PC-9 (cell line): ENCODE measurements at regions not wholly inside any gene's neighbourhood (a gene's known extent, or its start where the extent isn't known, plus 50 kb on each side); places are given as distances from the start of the nearest gene placed in this dataset.

Experiments used
- BruUV-seq: library from RNA; stranded (reverse); fragments of 400-500 nt; replicated peaks from 2 replicates; lab custom pipeline; 2021; lab: Mats Ljungman, UMichigan
- CTCF ChIA-PET: fragments of 300-600 bp; sonication (Branson Sonifier 250); formaldehyde crosslinking; loops from one replicate; lab custom pipeline; 2022; ENCODE audit warnings: antibody characterized with exemption; lab: Charles Lee
- POLR2A ChIA-PET: fragments of 300-600 bp; sonication (Branson Sonifier 250); formaldehyde crosslinking; loops from one replicate; lab custom pipeline; 2022; ENCODE audit warnings: antibody characterized with exemption; ENCODE audit not compliant: unreplicated experiment; lab: Charles Lee
- DNase-seq, 2 experiments: peaks; one replicate each; pipeline versions ENCODE4 v3.0.0 to v3.0.0-alpha.2; 2015 to 2022; ENCODE audit warnings: mixed read lengths in 1 of 2
- H2AFZ ChIP-seq: fragments of 200-600 bp; sonication (generic); 2 replicates; pipeline ENCODE4 v1.8.1; 2017; ENCODE audit warnings: antibody characterized with exemption
- H3F3A ChIP-seq: fragments of 200-600 bp; sonication (generic); 2 replicates; pipeline ENCODE4 v1.8.1; 2017; ENCODE audit warnings: antibody characterized with exemption, mild to moderate bottlenecking, low read depth; ENCODE audit not compliant: insufficient read depth
- H3K27ac ChIP-seq: fragments of 200-600 bp; sonication (generic); 2 replicates; pipeline ENCODE4 v1.6.1; 2016; ENCODE audit warnings: mixed run types
- H3K27me3 ChIP-seq: fragments of 200-600 bp; sonication (generic); 2 replicates; pipeline ENCODE4 v1.6.1; 2016; ENCODE audit warnings: low read depth, mixed run types; ENCODE audit not compliant: insufficient read depth
- H3K36me3 ChIP-seq: fragments of 200-600 bp; sonication (generic); 2 replicates; pipeline ENCODE4 v1.6.1; 2016; ENCODE audit warnings: low read depth, mixed run types
- H3K4me1 ChIP-seq: fragments of 200-600 bp; sonication (generic); replicated peaks from 2 replicates; pipeline ENCODE4 v1.6.1; 2016; ENCODE audit warnings: mixed run types; ENCODE audit not compliant: insufficient read depth
- H3K4me2 ChIP-seq: fragments of 200-600 bp; sonication (generic); 2 replicates; pipeline ENCODE4 v1.6.1; 2017; ENCODE audit warnings: mixed run types
- H3K4me3 ChIP-seq: fragments of 200-600 bp; sonication (generic); 2 replicates; pipeline ENCODE4 v1.6.1; 2016; ENCODE audit warnings: mixed run types
- H3K79me2 ChIP-seq: fragments of 200-600 bp; sonication (generic); 2 replicates; pipeline ENCODE4 v1.6.1; 2017; ENCODE audit warnings: low read depth, mixed run types
- H3K9me2 ChIP-seq: fragments of 200-600 bp; sonication (generic); 2 replicates; pipeline ENCODE4 v1.8.1; 2017; ENCODE audit warnings: mild to moderate bottlenecking; ENCODE audit not compliant: insufficient read depth
- H3K9me3 ChIP-seq: fragments of 200-600 bp; sonication (generic); 2 replicates; pipeline ENCODE4 v1.8.1; 2016; ENCODE audit warnings: low read depth; ENCODE audit not compliant: insufficient read depth
- H4K20me1 ChIP-seq: fragments of 200-600 bp; sonication (generic); 2 replicates; pipeline ENCODE4 v1.8.1; 2017; ENCODE audit not compliant: insufficient read depth
- CTCF ChIP-seq: fragments of 200-600 bp; sonication (generic); conservative IDR thresholded peaks from 2 replicates; pipeline ENCODE4 v1.6.1; 2017; ENCODE audit warnings: mixed run types, antibody characterized with exemption, mild to moderate bottlenecking, moderate library complexity
- EZH2 ChIP-seq: fragments of 200-600 bp; sonication (generic); IDR thresholded peaks from 2 replicates; pipeline ENCODE4 v1.8.0; 2017; ENCODE audit warnings: antibody characterized with exemption, low read depth
- intact Hi-C: fragments of 100-400 bp; cut with micrococcal nuclease; formaldehyde crosslinking; loops from one replicate; pipeline ENCODE4 v1.10.0; 2022; ENCODE audit not compliant: unreplicated experiment

GRCh38 chr11:22430141-22430541 lies 92.0 kb downstream of the SLC17A6 start:
- TF ChIP-seq EZH2 (no peak), CTCF (no peak)
- H3K4me1 ChIP-seq = no peaks in the 10 kb centered on the region
- no peaks in the 10 kb centered on the region for H3K36me3 ChIP-seq
- POLR2A ChIA-PET = no interaction called here
- no peak overlapping the region for H3K4me2 ChIP-seq
- H3F3A ChIP-seq = no peaks in the 10 kb centered on the region
- intact Hi-C loops = no loop called here
- CTCF ChIA-PET = no interaction called here
- H2AFZ ChIP-seq = no peak overlapping the region
- H4K20me1 ChIP-seq = no peaks in the 10 kb centered on the region
- DNase-seq = no peak
- no peaks in the 10 kb centered on the region for H3K9me2 ChIP-seq
- no TSS peak for BruUV-seq
- no peaks in the 10 kb centered on the region for H3K79me2 ChIP-seq
- no peak overlapping the region for H3K4me3 ChIP-seq
- H3K9me3 ChIP-seq = no peaks in the 10 kb centered on the region
- H3K27ac ChIP-seq = no peak overlapping the region
- no peaks in the 10 kb centered on the region for H3K27me3 ChIP-seq
